Adrenal gland (tissue), 9 donors: ENCODE measurements at regions not wholly inside any gene's neighbourhood (a gene's known extent, or its start where the extent isn't known, plus 50 kb on each side); places are given as distances from the start of the nearest gene placed in this dataset.

ENCODE experiments used
- DNase-seq, 7 donors: peaks; one replicate each; pipeline ENCODE4 v3.0.0-alpha.2; 2019 to 2020
- H3K27ac ChIP-seq, 5 donors: fragments of 200-600 bp; sonication (generic) in 4 of 5; 1 replicate in 3 of 5; 2 replicates in 2 of 5; pipeline versions ENCODE4 v1.5.1 to v1.8.0; 2016 to 2020; ENCODE audit warnings: mild to moderate bottlenecking in 1 of 5
- H3K27me3 ChIP-seq: fragments of 200-600 bp; 2 replicates; pipeline ENCODE4 v1.8.0; 2021
- H3K36me3 ChIP-seq, 2 donors: fragments of 200-600 bp; replicated peaks in 1 of 2; 1 replicate in 1 of 2; 2 replicates in 1 of 2; pipeline versions ENCODE4 v1.5.1 to v1.8.0; 2018 to 2022
- H3K4me1 ChIP-seq, 2 donors: fragments of 200-600 bp; replicated peaks in 1 of 2; 1 replicate in 1 of 2; 2 replicates in 1 of 2; pipeline versions ENCODE4 v1.5.1 to v1.8.0; 2018 to 2021
- H3K4me3 ChIP-seq, 4 donors: fragments of 200-600 bp; sonication (generic) in 3 of 4; one replicate each; pipeline ENCODE4 v1.5.1; 2016 to 2018
- H3K9me3 ChIP-seq, 3 donors: fragments of 200-600 bp; sonication (generic) in 1 of 3; replicated peaks in 1 of 3; 1 replicate in 2 of 3; 2 replicates in 1 of 3; pipeline versions ENCODE4 v1.5.1 to v1.8.0; 2016 to 2021
- CTCF ChIP-seq, 6 experiments: fragments of 450-650 bp in 4 of 6; fragments of 200-600 bp in 2 of 6; sonication (generic) in 1 of 6; IDR thresholded peaks; 1 replicate in 5 of 6; 2 replicates in 1 of 6; pipeline versions ENCODE4 v1.5.1 to v1.8.0; 2016 to 2021; ENCODE audit warnings: antibody characterized with exemption in 6 of 6, mild to moderate bottlenecking in 2 of 6, moderate library complexity in 1 of 6
- POLR2A ChIP-seq, 2 donors: fragments of 450-650 bp; IDR thresholded peaks; one replicate each; pipeline ENCODE4 v1.6.1; 2017; ENCODE audit warnings: antibody characterized with exemption in 2 of 2, mild to moderate bottlenecking in 2 of 2, moderate library complexity in 1 of 2
- WGBS, 4 donors: extraction: QIAGEN DNeasy Blood & Tissue Kit in 2 of 4; methylation state at CpG; one replicate each; pipeline versions ENCODE4 v1.1.5 to v1.1.7; 2013 to 2017; 5-methylcytosine and 5-hydroxymethylcytosine counted together
- intact Hi-C, 2 donors: fragments of 100-400 bp; cut with DNase I; formaldehyde crosslinking; loops; one replicate each; pipeline versions ENCODE4 v1.14.1 to v1.15.0; 2022 to 2023
- donor health status: healthy with polysubstance abuse.
- donor health status: Bipolar disorder and iron deficiency.
- donor health status: DM: yes; HTN: yes; CAD: no.
- donor health status: DM: no; HTN: no; CAD: no.
- donor health status: DM: no; HTN: no; CAD: no.

GRCh38 chr2:238745997-238746396 lies 101.9 kb upstream of the TWIST2 start:
- WGBS, 4 donors, result 77 to 88% (median 79%) methylated on average over 4 to 5 of the region's 5 CpGs
- TF ChIP-seq POLR2A (IDR thresholded peaks at IDR 0.05), result no peak
- TF ChIP-seq CTCF (IDR thresholded peaks at IDR 0.05), result no peak
- H3K36me3 ChIP-seq, result no peaks in the 10 kb centered on the region
- intact Hi-C loops, result no loop called here
- H3K27ac ChIP-seq, result no peak overlapping the region
- H3K4me3 ChIP-seq, result no peak overlapping the region
- no peak for DNase-seq
- H3K4me1 ChIP-seq, result no peaks in the 10 kb centered on the region
- H3K27me3 ChIP-seq, result no peaks in the 10 kb centered on the region
- peaks cover 0 to 5% (median 0%) of the 10 kb centered on the region in 3 donors for H3K9me3 ChIP-seq

GRCh38 chr2:238747114-238747513 lies 100.8 kb upstream of the TWIST2 start:
- 59 to 72% (median 67%) methylated on average over 3 to 18 of the region's 18 CpGs for WGBS, 4 donors
- intact Hi-C loops, result no loop called here
- no peak overlapping the region for H3K27ac ChIP-seq
- H3K27me3 ChIP-seq, result no peaks in the 10 kb centered on the region
- TF ChIP-seq POLR2A (IDR thresholded peaks at IDR 0.05), result no peak
- no peak for TF ChIP-seq CTCF (IDR thresholded peaks at IDR 0.05)
- no peak overlapping the region for H3K4me3 ChIP-seq
- H3K4me1 ChIP-seq, result no peaks in the 10 kb centered on the region
- peak in 1 of 7 donors; percentile 18 for DNase-seq
- peaks cover 0 to 7% (median 0%) of the 10 kb centered on the region in 3 donors for H3K9me3 ChIP-seq
- H3K36me3 ChIP-seq, result no peaks in the 10 kb centered on the region

GRCh38 chr2:238747557-238747956 lies 100.3 kb upstream of the TWIST2 start:
- H3K4me1 ChIP-seq, result no peaks in the 10 kb centered on the region
- no peaks in the 10 kb centered on the region for H3K36me3 ChIP-seq
- no peak for DNase-seq
- 45 to 77% (median 70%) methylated on average over 3 of the region's 3 CpGs for WGBS, 4 donors
- H3K27ac ChIP-seq, result no peak overlapping the region
- H3K4me3 ChIP-seq, result no peak overlapping the region
- TF ChIP-seq POLR2A (IDR thresholded peaks at IDR 0.05), result no peak
- TF ChIP-seq CTCF (IDR thresholded peaks at IDR 0.05), result no peak
- intact Hi-C loops, result no loop called here
- peaks cover 0 to 7% (median 0%) of the 10 kb centered on the region in 3 donors for H3K9me3 ChIP-seq
- no peaks in the 10 kb centered on the region for H3K27me3 ChIP-seq

GRCh38 chr2:238750212-238750904 lies 97.5 kb upstream of the TWIST2 start:
- Histone ChIP-seq H3K36me3 (no peaks in the 10 kb centered on the region), H3K27ac (no peak overlapping the region), H3K27me3 (no peaks in the 10 kb centered on the region), H3K9me3 (peaks cover 0 to 7% (median 0%) of the 10 kb centered on the region in 3 donors), H3K4me3 (no peak overlapping the region), H3K4me1 (no peaks in the 10 kb centered on the region)
- TF ChIP-seq CTCF (IDR thresholded peaks at IDR 0.05), result no peak
- intact Hi-C loops, result no loop called here
- WGBS, 4 donors, result 85 to 90% (median 86%) methylated on average over 3 of the region's 3 CpGs
- DNase-seq, result no peak
